ENCODE measurements at regions not wholly inside any gene's neighbourhood (a gene's known extent, or its start where the extent isn't known, plus 50 kb on each side); places are given as distances from the start of the nearest gene placed in this dataset.

DNA sequence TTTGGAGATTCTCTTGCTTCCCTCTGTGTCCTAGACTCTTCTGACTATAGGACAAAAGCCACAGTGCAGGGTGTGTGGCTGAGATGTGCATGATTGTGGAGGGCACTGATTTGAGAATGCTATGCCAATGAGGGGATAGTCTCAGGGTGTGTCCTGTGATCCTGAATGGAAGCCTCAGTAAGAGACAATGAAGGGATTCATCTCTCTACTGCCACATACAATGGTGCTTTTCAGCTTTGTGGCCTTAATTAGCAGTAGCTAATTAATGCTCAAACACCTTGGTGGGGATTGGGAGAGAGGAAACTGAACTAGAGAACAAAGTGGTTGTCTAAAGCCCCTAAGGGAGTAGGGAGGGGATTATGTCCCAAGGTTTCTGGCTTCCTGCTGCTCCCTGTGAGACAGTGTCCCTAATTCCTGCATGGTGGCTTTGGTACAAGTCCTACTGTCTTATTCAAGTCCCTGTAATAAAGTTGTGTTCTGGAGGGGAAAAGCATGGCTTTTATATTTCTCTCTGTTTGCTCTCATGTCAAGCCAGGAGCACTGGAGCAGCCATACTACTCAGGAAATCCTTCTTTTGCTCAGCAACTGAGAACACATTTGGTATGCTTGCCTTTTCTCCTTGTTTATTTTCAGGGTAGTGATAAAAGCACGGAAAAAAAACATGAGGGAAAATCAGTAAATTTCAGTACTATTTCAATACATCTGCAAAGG is 415.2 kb upstream of the TCF4 start:
- TF ChIP-seq, protein P1, sequence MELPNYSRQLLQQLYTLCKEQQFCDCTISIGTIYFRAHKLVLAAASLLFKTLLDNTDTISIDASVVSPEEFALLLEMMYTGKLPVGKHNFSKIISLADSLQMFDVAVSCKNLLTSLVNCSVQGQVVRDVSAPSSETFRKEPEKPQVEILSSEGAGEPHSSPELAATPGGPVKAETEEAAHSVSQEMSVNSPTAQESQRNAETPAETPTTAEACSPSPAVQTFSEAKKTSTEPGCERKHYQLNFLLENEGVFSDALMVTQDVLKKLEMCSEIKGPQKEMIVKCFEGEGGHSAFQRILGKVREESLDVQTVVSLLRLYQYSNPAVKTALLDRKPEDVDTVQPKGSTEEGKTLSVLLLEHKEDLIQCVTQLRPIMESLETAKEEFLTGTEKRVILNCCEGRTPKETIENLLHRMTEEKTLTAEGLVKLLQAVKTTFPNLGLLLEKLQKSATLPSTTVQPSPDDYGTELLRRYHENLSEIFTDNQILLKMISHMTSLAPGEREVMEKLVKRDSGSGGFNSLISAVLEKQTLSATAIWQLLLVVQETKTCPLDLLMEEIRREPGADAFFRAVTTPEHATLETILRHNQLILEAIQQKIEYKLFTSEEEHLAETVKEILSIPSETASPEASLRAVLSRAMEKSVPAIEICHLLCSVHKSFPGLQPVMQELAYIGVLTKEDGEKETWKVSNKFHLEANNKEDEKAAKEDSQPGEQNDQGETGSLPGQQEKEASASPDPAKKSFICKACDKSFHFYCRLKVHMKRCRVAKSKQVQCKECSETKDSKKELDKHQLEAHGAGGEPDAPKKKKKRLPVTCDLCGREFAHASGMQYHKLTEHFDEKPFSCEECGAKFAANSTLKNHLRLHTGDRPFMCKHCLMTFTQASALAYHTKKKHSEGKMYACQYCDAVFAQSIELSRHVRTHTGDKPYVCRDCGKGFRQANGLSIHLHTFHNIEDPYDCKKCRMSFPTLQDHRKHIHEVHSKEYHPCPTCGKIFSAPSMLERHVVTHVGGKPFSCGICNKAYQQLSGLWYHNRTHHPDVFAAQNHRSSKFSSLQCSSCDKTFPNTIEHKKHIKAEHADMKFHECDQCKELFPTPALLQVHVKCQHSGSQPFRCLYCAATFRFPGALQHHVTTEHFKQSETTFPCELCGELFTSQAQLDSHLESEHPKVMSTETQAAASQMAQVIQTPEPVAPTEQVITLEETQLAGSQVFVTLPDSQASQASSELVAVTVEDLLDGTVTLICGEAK (IDR thresholded peaks at IDR 0.05; ENCODE audit: borderline replicate concordance), result no peak
- TF ChIP-seq EZH2 (IDR thresholded peaks at IDR 0.05; ENCODE audit: borderline replicate concordance, control insufficient read depth, low read depth, low read length) (no peak), RAD51 (IDR thresholded peaks at IDR 0.05) (no peak), POLR2A (IDR thresholded peaks at IDR 0.05; ENCODE audit: low read depth, low read length) (no peak), TCF7 (IDR thresholded peaks at IDR 0.05; ENCODE audit: borderline replicate concordance) (no peak), DPF2 (IDR thresholded peaks at IDR 0.05) (no peak), SIN3A (IDR thresholded peaks at IDR 0.05; ENCODE audit: low read depth, low read length) (no peak), TAF1 (IDR thresholded peaks at IDR 0.05; ENCODE audit: borderline replicate concordance, low read depth, low read length) (no peak), POLR2AphosphoS2 (IDR thresholded peaks at IDR 0.05; ENCODE audit: low read depth, low read length) (no peak), ETV6 (conservative IDR thresholded peaks at IDR 0.05 in 1 of 2, IDR thresholded peaks at IDR 0.05 in 1 of 2; ENCODE audit: borderline replicate concordance in 1 of 2, low read depth in 1 of 2) (no peak)
- TF ChIP-seq, protein P2, sequence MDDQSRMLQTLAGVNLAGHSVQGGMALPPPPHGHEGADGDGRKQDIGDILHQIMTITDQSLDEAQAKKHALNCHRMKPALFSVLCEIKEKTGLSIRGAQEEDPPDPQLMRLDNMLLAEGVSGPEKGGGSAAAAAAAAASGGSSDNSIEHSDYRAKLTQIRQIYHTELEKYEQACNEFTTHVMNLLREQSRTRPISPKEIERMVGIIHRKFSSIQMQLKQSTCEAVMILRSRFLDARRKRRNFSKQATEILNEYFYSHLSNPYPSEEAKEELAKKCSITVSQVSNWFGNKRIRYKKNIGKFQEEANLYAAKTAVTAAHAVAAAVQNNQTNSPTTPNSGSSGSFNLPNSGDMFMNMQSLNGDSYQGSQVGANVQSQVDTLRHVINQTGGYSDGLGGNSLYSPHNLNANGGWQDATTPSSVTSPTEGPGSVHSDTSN (IDR thresholded peaks at IDR 0.05; ENCODE audit: insufficient replicate concordance, low read depth, low read length), result no peak
- TF ChIP-seq, protein P3, sequence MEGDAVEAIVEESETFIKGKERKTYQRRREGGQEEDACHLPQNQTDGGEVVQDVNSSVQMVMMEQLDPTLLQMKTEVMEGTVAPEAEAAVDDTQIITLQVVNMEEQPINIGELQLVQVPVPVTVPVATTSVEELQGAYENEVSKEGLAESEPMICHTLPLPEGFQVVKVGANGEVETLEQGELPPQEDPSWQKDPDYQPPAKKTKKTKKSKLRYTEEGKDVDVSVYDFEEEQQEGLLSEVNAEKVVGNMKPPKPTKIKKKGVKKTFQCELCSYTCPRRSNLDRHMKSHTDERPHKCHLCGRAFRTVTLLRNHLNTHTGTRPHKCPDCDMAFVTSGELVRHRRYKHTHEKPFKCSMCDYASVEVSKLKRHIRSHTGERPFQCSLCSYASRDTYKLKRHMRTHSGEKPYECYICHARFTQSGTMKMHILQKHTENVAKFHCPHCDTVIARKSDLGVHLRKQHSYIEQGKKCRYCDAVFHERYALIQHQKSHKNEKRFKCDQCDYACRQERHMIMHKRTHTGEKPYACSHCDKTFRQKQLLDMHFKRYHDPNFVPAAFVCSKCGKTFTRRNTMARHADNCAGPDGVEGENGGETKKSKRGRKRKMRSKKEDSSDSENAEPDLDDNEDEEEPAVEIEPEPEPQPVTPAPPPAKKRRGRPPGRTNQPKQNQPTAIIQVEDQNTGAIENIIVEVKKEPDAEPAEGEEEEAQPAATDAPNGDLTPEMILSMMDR (IDR thresholded peaks at IDR 0.05 in 2 of 3, conservative IDR thresholded peaks at IDR 0.05 in 1 of 3; ENCODE audit: control insufficient read depth in 2 of 3, extremely low read depth in 1 of 3, insufficient read depth in 1 of 3, low read depth in 3 of 3, low read length in 3 of 3), result no peak
- TF ChIP-seq, protein P4, sequence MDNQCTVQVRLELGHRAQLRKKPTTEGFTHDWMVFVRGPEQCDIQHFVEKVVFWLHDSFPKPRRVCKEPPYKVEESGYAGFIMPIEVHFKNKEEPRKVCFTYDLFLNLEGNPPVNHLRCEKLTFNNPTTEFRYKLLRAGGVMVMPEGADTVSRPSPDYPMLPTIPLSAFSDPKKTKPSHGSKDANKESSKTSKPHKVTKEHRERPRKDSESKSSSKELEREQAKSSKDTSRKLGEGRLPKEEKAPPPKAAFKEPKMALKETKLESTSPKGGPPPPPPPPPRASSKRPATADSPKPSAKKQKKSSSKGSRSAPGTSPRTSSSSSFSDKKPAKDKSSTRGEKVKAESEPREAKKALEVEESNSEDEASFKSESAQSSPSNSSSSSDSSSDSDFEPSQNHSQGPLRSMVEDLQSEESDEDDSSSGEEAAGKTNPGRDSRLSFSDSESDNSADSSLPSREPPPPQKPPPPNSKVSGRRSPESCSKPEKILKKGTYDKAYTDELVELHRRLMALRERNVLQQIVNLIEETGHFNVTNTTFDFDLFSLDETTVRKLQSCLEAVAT (IDR thresholded peaks at IDR 0.05), result no peak
